Thoracic aorta (tissue), 2 donors: ENCODE measurements at regions not wholly inside any gene's neighbourhood (a gene's known extent, or its start where the extent isn't known, plus 50 kb on each side); places are given as distances from the start of the nearest gene placed in this dataset.

ENCODE experiments used
- ATAC-seq: fragments of 150-250 bp; one replicate; pipeline ENCODE4 v1.8.0; 2017; ENCODE audit warnings: low read depth; ENCODE audit not compliant: insufficient number of reproducible peaks, low FRiP score
- DNase-seq: peaks from one replicate; pipeline ENCODE4 v3.0.0-alpha.2; 2020; ENCODE audit warnings: low spot score
- H3K27ac ChIP-seq, 2 donors: fragments of 200-600 bp; sonication (generic); 1 replicate in 1 of 2; 2 replicates in 1 of 2; pipeline ENCODE4 v1.5.1; 2016; ENCODE audit warnings: mild to moderate bottlenecking in 2 of 2, moderate library complexity in 2 of 2
- H3K27me3 ChIP-seq: fragments of 200-600 bp; sonication (generic); replicated peaks from 2 replicates; pipeline ENCODE4 v1.6.0; 2016; ENCODE audit warnings: mild to moderate bottlenecking; ENCODE audit not compliant: insufficient read depth
- H3K36me3 ChIP-seq: fragments of 200-600 bp; sonication (generic); one replicate; pipeline ENCODE4 v1.5.1; 2016
- H3K4me1 ChIP-seq, 2 donors: fragments of 200-600 bp; sonication (generic); 1 replicate in 1 of 2; 2 replicates in 1 of 2; pipeline versions ENCODE4 v1.5.1 to v1.6.0; 2016; ENCODE audit warnings: low read depth in 2 of 2, mild to moderate bottlenecking in 1 of 2; ENCODE audit not compliant: control insufficient read depth in 1 of 2
- H3K4me3 ChIP-seq: fragments of 200-600 bp; sonication (generic); 2 replicates; pipeline ENCODE4 v1.5.1; 2016; ENCODE audit warnings: mild to moderate bottlenecking
- H3K9me3 ChIP-seq: fragments of 200-600 bp; sonication (generic); 2 replicates; pipeline ENCODE4 v1.5.1; 2016
- CTCF ChIP-seq: fragments of 200-600 bp; sonication (generic); IDR thresholded peaks from one replicate; pipeline ENCODE4 v1.5.1; 2019; ENCODE audit warnings: antibody characterized with exemption

GRCh38 chr4:60581919-60582536 lies 618.1 kb upstream of the ADGRL3 start:
- no peaks in the 10 kb centered on the region for H3K36me3 ChIP-seq
- no peak for ATAC-seq
- no peak overlapping the region for H3K4me3 ChIP-seq
- H3K9me3 ChIP-seq, result no peaks in the 10 kb centered on the region
- no peaks in the 10 kb centered on the region for H3K4me1 ChIP-seq
- DNase-seq, result no peak
- no peak overlapping the region for H3K27ac ChIP-seq
- no peaks in the 10 kb centered on the region for H3K27me3 ChIP-seq
- TF ChIP-seq CTCF, result no peak

- H3K27me3 ChIP-seq, result no peaks in the 10 kb centered on the region
- no peaks in the 10 kb centered on the region for H3K4me1 ChIP-seq
- H3K27ac ChIP-seq, result no peak overlapping the region
- no peaks in the 10 kb centered on the region for H3K9me3 ChIP-seq
- no peak overlapping the region for H3K4me3 ChIP-seq
- no peaks in the 10 kb centered on the region for H3K36me3 ChIP-seq
- DNase-seq (no peak), ATAC-seq (no peak)
- TF ChIP-seq CTCF, result no peak
Measured at GRCh38 chr4:60588556-60588955, 611.6 kb upstream of the ADGRL3 start.

GRCh38 chr4:60589425-60589824 lies 610.7 kb upstream of the ADGRL3 start:
- Histone ChIP-seq H3K4me3 (no peak overlapping the region), H3K9me3 (no peaks in the 10 kb centered on the region), H3K36me3 (no peaks in the 10 kb centered on the region), H3K27ac (no peak overlapping the region), H3K27me3 (no peaks in the 10 kb centered on the region), H3K4me1 (no peaks in the 10 kb centered on the region)
- no peak for TF ChIP-seq CTCF
- ATAC-seq (no peak), DNase-seq (no peak)

DNA sequence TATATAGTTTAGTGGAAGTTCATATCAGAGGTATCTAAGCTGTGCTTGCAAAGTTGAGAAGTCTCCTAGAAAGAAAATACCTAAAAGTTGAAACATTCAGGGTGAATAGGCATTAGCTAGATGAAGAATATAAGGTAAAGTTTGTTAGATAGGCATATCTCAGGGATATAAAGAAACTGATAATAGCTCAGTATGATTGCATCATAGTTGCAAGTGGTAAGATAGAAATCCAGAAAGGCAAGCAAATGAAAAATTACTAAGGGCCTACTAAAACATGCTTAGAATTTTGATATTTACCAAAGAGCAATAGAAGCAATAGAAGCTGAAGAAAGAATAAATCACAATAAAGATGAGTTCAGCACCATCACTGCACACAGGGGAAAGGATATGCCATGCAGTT lies 610.0 kb upstream of the ADGRL3 start:
- no peaks in the 10 kb centered on the region for H3K9me3 ChIP-seq
- no peak for TF ChIP-seq CTCF
- H3K36me3 ChIP-seq, result no peaks in the 10 kb centered on the region
- no peak overlapping the region for H3K4me3 ChIP-seq
- no peak overlapping the region for H3K27ac ChIP-seq
- H3K4me1 ChIP-seq, result no peaks in the 10 kb centered on the region
- H3K27me3 ChIP-seq, result no peaks in the 10 kb centered on the region
- ATAC-seq (no peak), DNase-seq (no peak)

DNA sequence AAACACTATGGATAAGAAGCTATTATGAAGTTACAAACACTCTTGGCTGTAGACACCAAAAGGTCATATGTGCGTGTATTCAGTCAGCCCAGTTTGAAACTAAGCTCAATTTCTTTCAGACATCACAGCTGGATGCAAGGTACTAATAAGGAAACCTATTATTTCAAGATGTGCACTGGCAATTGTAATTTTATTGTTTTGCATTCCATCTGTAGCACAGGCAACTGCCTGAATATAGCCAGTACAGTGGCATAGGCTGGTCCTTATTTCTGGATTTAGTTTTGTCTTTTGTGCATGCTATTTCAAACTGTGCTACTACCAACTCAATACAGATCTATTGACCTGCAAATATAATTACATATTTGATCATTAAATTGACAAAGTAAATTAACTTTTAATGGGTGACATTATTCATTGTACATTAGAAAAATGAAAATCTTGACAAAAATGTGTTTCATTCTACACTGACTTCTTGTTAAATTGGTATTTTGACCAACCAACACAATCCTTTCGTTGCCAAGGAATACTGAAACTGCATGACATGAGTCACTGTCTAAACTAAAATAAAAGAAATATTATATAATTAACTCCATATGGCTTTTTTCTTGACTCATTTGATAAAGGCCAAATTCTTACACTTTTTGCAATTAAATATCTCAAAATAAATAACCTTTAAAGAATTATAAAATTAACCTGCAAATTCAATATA lies 594.3 kb upstream of the ADGRL3 start:
- Histone ChIP-seq H3K36me3 (no peaks in the 10 kb centered on the region), H3K9me3 (no peaks in the 10 kb centered on the region), H3K27ac (no peak overlapping the region), H3K4me3 (no peak overlapping the region), H3K4me1 (peaks cover 4 to 7% of the 10 kb centered on the region in 2 donors), H3K27me3 (no peaks in the 10 kb centered on the region)
- TF ChIP-seq CTCF, result no peak
- DNase-seq (no peak), ATAC-seq (no peak)
